Mucosa of descending colon (tissue), 3 donors: ENCODE measurements at regions not wholly inside any gene's neighbourhood (a gene's known extent, or its start where the extent isn't known, plus 50 kb on each side); places are given as distances from the start of the nearest gene placed in this dataset.

Source experiments
- ATAC-seq: fragments of 200-7000 bp; cut with Tn5 transposase; one replicate; pipeline ENCODE4 v1.9.1; 2020; ENCODE audit warnings: mild to moderate bottlenecking, moderate library complexity
- DNase-seq, 3 donors: peaks; one replicate each; pipeline ENCODE4 v3.0.0-alpha.2; 2020
- H3K36me3 ChIP-seq: fragments of 200-600 bp; one replicate; pipeline ENCODE4 v1.8.0; 2021; ENCODE audit warnings: low read depth, mild to moderate bottlenecking
- H3K4me1 ChIP-seq: fragments of 200-600 bp; one replicate; pipeline ENCODE4 v1.8.0; 2021; ENCODE audit warnings: low read depth, mild to moderate bottlenecking
- H3K4me3 ChIP-seq: fragments of 200-600 bp; one replicate; pipeline ENCODE4 v1.8.0; 2021; ENCODE audit warnings: mild to moderate bottlenecking
- H3K9me3 ChIP-seq: fragments of 200-600 bp; one replicate; pipeline ENCODE4 v1.8.0; 2021; ENCODE audit warnings: mild to moderate bottlenecking
- intact Hi-C, 2 donors: fragments of 100-400 bp; cut with DNase I in 1 of 2; cut with micrococcal nuclease in 1 of 2; formaldehyde crosslinking; loops; one replicate each; pipeline versions ENCODE4 v1.11.0 to v1.11.1; 2022; cut with DNase I, micrococcal nuclease
- TF ChIP-seq, protein P1 (sequence below): fragments of 200-600 bp; IDR thresholded peaks from one replicate; pipeline ENCODE4 v1.8.0; 2022; ENCODE audit warnings: antibody characterized with exemption, mild to moderate bottlenecking
- donor health status: DM: no; HTN: no; CAD: no; lungs with moderate emphysema.
- donor health status: DM: no; HTN: no; CAD: no.
- donor health status: DM: no; HTN: yes; CAD: no.

DNA sequence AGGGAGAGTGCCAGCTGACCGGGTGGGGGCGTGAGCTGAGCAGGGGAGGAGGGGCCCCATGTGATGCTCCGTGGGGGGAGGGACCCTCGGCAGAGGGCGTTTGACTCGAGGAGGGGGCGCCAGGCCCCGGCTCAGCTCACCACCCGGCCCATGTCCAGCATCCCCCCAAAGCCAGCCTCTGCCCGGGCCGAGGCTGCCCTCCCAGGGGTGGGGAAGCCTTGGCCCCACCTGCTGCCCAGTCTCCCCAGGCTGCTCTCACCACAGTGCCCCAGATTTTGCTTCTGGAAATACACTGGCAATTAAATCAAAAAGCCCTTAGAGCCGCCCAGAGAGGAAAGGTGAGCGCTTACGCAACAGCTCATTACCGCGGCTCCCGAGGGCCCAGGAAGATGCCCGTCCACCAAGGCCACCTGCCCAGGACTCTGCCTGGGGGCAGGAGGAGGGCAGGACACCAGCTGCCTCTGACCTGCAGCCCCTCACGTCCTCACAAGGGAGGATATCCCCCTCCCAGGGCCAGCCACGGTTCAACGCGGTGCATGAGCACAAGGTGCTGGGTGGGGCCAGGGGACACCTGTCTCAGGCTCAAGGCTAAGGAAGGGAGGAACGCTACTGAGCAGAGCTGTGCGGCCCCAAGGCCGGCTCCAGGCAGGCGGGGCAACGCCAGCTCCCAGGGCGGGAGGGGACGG, 70.0 kb upstream of the INPP5A start:
- intact Hi-C loops: loop anchor here in 1 of 2 donors (10.0 kb wide), 1 partner anchor 67 kb away; the partner anchor contains the start of gene INPP5A

DNA sequence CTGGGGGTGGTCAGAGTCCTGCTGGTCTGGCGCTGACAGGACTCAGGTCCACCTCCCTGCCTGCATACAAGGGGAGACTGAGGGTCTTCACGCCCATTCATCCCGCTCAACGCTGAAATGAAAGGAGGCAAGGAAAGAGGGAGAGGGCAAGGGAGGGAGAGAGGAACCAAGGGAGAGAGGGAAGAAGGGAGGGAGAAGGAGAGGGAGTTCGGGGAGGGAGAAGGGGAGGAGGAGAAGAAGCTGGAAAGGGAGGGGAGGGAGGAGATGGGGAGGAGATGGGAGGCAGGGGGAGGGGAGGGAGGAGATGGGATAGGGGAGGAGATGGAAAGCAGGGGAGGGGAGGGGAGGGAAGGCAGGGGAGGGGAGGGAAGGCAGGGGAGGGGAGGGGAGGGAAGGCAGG, 69.4 kb upstream of the INPP5A start:
- Histone ChIP-seq H3K4me1 (peaks cover 26% of the 10 kb centered on the region), H3K4me3 (no peak overlapping the region), H3K36me3 (no peaks in the 10 kb centered on the region), H3K9me3 (no peaks in the 10 kb centered on the region)
- no peak for DNase-seq
- TF ChIP-seq, protein P1, sequence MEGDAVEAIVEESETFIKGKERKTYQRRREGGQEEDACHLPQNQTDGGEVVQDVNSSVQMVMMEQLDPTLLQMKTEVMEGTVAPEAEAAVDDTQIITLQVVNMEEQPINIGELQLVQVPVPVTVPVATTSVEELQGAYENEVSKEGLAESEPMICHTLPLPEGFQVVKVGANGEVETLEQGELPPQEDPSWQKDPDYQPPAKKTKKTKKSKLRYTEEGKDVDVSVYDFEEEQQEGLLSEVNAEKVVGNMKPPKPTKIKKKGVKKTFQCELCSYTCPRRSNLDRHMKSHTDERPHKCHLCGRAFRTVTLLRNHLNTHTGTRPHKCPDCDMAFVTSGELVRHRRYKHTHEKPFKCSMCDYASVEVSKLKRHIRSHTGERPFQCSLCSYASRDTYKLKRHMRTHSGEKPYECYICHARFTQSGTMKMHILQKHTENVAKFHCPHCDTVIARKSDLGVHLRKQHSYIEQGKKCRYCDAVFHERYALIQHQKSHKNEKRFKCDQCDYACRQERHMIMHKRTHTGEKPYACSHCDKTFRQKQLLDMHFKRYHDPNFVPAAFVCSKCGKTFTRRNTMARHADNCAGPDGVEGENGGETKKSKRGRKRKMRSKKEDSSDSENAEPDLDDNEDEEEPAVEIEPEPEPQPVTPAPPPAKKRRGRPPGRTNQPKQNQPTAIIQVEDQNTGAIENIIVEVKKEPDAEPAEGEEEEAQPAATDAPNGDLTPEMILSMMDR: no peak
- intact Hi-C loops: loop anchor here in 1 of 2 donors (10.0 kb wide), 1 partner anchor 67 kb away; the partner anchor contains the start of gene INPP5A
- no peak for ATAC-seq

More for the DNA sequence above, 70.0 kb upstream of the INPP5A start:
- Histone ChIP-seq H3K4me3 (no peak overlapping the region), H3K9me3 (no peaks in the 10 kb centered on the region), H3K4me1 (peaks cover 28% of the 10 kb centered on the region), H3K36me3 (no peaks in the 10 kb centered on the region)
- ATAC-seq (peak; percentile 80), DNase-seq (peak; percentile 61 to 78 (median 70))
- TF ChIP-seq, protein P1: no peak

DNA sequence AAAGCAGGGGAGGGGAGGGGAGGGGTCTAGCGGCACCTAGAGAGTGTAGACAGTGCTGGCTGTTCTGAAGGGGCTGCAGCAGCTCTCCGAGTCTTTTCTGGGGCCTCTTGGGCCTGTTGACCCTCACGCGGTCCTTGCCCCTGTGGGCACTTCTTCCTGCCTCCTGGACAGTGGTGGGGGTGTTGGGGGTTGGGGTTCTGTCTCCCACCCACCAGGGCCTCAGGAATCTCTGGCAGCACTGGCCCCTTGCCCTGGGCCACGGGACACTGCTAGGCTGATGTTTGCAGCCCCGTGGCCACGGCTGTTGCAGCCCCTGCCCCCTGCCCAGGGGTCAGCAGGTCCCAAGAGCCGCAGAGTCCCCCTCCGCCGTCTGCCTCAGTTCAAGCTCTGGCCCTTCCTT, 68.9 kb upstream of the INPP5A start:
- Histone ChIP-seq H3K4me3 (no peak overlapping the region), H3K36me3 (no peaks in the 10 kb centered on the region), H3K4me1 (peaks cover 26% of the 10 kb centered on the region), H3K9me3 (no peaks in the 10 kb centered on the region)
- intact Hi-C loops: loop anchor here in 1 of 2 donors (10.0 kb wide), 1 partner anchor 66 kb away; the partner anchor contains the start of gene INPP5A
- ATAC-seq: no peak
- TF ChIP-seq, protein P1: no peak
- DNase-seq: peak in 1 of 3 donors; percentile 47

GRCh38 chr10:132469197-132469884, 68.2 kb upstream of the INPP5A start:
- ATAC-seq: no peak
- DNase-seq: peak in 1 of 3 donors; percentile 47
- Histone ChIP-seq H3K36me3 (no peaks in the 10 kb centered on the region), H3K4me1 (peaks cover 23% of the 10 kb centered on the region), H3K9me3 (no peaks in the 10 kb centered on the region), H3K4me3 (no peak overlapping the region)
- TF ChIP-seq, protein P1: no peak
- intact Hi-C loops: loop anchor here in 1 of 2 donors (10.0 kb wide), 1 partner anchor 65 kb away; the partner anchor contains the start of gene INPP5A

- TF ChIP-seq, protein P1: no peak
- Histone ChIP-seq H3K9me3 (no peaks in the 10 kb centered on the region), H3K36me3 (no peaks in the 10 kb centered on the region), H3K4me1 (peaks cover 13% of the 10 kb centered on the region), H3K4me3 (no peak overlapping the region)
- intact Hi-C loops: no loop called here
- ATAC-seq (no peak), DNase-seq (peak in 1 of 3 donors; percentile 34)
Measured at GRCh38 chr10:132470410-132471124, 67.0 kb upstream of the INPP5A start.
